Stimulated activated CD8-positive, alpha-beta memory T cell treated with anti-CD3 and anti-CD28 coated beads, Interleukin-4, amount 100 ng/mL, for 1 hour (primary cell): ENCODE measurements at regions not wholly inside any gene's neighbourhood (a gene's known extent, or its start where the extent isn't known, plus 50 kb on each side); places are given as distances from the start of the nearest gene placed in this dataset.
A peak's percentile ranks its signal among the peaks of the same experiment; 100 is the strongest.

ENCODE experiments used
- DNase-seq, 2 donors: peaks; one replicate each; pipeline ENCODE4 v3.0.0-alpha.2; 2020; ENCODE audit warnings: low read depth in 2 of 2, low spot score in 1 of 2

- no peak for DNase-seq
These were observed 149.9 kb downstream of the SYF2 start for GRCh38 chr1:25082216-25082899.

GRCh38 chr1:25081496-25081895, 150.8 kb downstream of the SYF2 start:
- DNase-seq, result no peak

GRCh38 chr1:25080294-25081209, 150.5 kb upstream of the RUNX3 start:
- no peak for DNase-seq

- DNase-seq, result no peak
These were observed 149.0 kb upstream of the RUNX3 start for GRCh38 chr1:25079048-25079447.

- DNase-seq, result no peak
These were observed 144.5 kb upstream of the RUNX3 start for GRCh38 chr1:25074351-25075227.

- no peak for DNase-seq
These were observed 143.7 kb upstream of the RUNX3 start for GRCh38 chr1:25073640-25074270.

- DNase-seq, result no peak
These were observed 142.4 kb upstream of the RUNX3 start for GRCh38 chr1:25072461-25072860.

GRCh38 chr1:25068829-25069228, 138.8 kb upstream of the RUNX3 start:
- no peak for DNase-seq

GRCh38 chr1:25068316-25068715, 138.2 kb upstream of the RUNX3 start:
- DNase-seq, result no peak

- no peak for DNase-seq
These were observed 137.6 kb upstream of the RUNX3 start for GRCh38 chr1:25067518-25068251.

- no peak for DNase-seq
These were observed 136.8 kb upstream of the RUNX3 start for GRCh38 chr1:25066731-25067517.

GRCh38 chr1:25066256-25066655, 136.2 kb upstream of the RUNX3 start:
- DNase-seq, result no peak

- peak; percentile 29 to 36 for DNase-seq
These were observed 135.7 kb upstream of the RUNX3 start for GRCh38 chr1:25065795-25066238.

GRCh38 chr1:25065321-25065721, 135.2 kb upstream of the RUNX3 start:
- no peak for DNase-seq

- DNase-seq, result peak; percentile 18 to 26
These were observed 134.6 kb upstream of the RUNX3 start for GRCh38 chr1:25064465-25065240.

- DNase-seq, result no peak
These were observed 133.7 kb upstream of the RUNX3 start for GRCh38 chr1:25063591-25064416.

- no peak for DNase-seq
These were observed 132.7 kb upstream of the RUNX3 start for GRCh38 chr1:25062621-25063255.
